Activated CD8-positive, alpha-beta memory T cell treated with anti-CD3 and anti-CD28 coated beads, Interleukin-2, amount 50 U/mL, for 24 hours (primary cell): ENCODE measurements at regions not wholly inside any gene's neighbourhood (a gene's known extent, or its start where the extent isn't known, plus 50 kb on each side); places are given as distances from the start of the nearest gene placed in this dataset.
"Not testable (repeated sequence)": the region's sequence is repeated elsewhere in the genome, so short reads cannot be mapped to it uniquely, and the experiment has no call there.

Experiments used
- DNase-seq: peaks from one replicate; pipeline ENCODE4 v3.0.0-alpha.2; 2020; ENCODE audit errors: extremely low read depth

- DNase-seq: no peak
Measured at GRCh38 chr16:66245868-66246267, 120.6 kb upstream of the CDH5 start.

GRCh38 chr16:66245072-66245471 lies 121.4 kb upstream of the CDH5 start:
- DNase-seq: no peak

DNA sequence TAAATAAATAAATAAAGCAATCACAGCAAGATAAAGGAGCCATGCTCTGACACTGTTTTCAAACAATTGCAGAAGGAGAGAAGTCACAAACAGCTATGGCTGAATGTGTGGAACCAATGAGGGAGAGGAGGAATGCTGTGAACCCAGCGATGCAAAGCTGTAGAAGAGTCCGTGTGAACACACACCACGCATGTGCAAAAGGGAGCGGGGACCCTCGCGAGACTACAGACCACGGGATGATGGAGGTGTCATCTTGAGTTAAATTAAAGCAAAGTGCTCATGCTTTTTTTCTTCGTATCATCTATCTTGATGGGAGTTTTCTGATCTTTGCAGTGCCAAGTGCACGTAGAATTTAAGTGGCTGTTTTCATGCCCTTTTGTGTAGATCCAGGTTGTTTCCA lies 123.8 kb upstream of the CDH5 start:
- no peak for DNase-seq

DNA sequence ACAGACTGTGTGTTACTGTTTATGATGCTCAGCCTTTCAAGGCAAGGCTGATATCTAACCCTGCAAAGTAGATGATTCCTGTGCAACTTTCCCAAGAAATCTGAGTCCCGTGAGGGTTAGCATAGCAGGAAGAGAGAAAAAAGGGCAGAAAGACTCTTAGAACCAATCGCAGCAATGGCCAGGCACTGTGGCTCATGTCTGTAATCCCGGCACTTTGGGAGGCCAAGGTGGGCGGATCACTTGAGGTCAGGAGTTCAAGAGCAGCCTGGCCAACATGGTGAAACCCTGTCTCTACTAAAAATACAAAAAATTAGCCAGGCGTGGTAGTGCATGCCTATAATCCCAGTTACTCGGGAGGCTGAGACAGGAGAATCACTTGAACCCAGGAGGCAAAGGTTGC lies 124.3 kb upstream of the CDH5 start:
- not testable (repeated sequence) for DNase-seq

DNA sequence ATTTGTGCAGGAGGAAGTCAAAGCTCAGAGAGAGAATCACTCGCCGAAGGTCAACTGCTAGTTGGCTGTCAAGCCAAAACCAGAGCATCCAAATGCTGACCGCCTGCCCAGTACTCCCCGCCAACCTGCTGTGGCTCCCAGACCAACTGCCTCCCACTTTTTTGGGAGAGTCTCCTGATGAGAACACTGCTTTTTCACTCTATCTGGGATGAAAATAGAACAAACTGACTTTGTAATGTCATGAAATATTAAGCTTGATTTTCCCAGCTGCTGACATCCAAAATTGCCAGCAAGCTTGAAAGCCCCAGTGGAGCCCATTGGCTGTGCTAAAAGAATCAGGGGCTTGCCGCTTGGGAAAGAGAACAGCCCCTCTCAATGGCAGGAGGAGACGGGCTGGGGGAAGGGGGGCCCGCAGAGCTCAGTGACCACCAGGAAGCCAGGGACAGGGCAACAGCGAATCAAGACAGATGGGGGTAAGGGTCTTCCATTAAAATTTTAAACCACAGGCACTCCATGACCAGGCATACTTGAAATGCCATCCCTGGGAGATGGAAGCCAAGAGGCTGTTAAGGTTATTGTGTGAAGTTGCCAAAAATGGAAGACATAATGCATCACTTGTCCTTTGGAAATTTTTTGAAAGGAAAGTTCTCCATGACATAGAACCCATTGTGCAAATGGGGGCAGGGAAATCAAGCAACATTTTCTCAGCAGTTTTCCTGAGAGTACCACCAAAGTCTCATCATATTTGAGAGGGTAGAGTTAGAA lies 125.7 kb upstream of the CDH5 start:
- no peak for DNase-seq

- DNase-seq: no peak
Measured at GRCh38 chr16:66240088-66240487, 126.4 kb upstream of the CDH5 start.

DNA sequence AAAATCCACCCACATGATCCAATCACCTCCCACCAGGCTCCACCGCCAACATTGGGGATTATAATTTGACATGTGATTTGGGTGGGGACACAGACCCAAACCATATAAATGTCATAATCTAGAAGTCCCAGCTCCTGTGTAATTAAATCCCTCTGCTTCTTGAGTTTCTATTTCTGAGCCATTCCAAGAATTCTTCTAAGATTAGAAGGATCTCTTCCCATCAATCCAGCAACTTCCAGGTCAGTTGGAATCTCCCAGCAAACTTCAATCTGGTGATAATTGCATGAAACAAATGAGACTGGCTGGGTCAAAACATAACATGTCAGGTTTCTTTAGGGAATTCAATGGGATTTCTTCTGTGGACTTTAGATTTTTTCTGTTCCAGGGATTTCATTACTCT lies 127.8 kb upstream of the CDH5 start:
- DNase-seq: no peak

- DNase-seq: no peak
Measured at GRCh38 chr16:66236301-66236700, 130.2 kb upstream of the CDH5 start.

GRCh38 chr16:66231452-66232160 lies 134.9 kb upstream of the CDH5 start:
- no peak for DNase-seq

DNA sequence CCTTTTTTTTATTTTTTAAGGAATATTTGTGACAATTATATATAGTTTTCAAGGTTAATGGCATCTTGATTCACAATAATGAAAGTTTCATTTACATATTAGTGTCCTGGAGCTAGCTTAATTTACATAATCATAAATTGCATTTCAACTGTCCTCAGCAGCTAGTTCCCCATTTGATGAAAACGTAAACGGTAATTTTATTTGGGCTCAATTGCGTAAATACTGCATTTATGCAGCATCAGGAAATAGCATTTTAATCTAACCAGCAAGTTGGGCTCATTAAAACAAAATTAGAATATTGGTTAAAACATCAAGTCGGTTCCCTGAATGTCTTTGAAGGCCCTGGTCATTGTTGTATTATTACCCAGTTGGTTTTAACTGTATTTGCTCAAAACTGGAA lies 136.8 kb upstream of the CDH5 start:
- DNase-seq: no peak

DNA sequence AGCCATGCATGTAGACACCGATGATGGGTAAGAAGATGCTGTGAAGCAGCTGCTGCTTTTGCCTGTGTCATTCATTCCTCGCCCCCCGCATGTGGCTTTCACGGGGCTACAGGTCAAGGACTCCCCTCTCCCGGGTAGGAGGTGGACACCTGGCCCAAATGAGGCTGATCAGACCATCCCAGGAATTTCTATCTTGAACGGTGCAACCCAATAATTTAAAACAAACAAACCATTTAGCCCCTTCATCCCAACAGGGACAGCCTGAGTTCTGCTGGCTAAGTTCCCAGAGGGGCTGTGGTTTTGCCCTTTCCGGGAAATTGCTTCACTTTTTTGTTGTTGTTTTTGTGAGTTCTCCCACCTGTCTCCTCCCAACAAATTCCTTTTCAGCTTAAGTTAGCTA lies 137.7 kb upstream of the CDH5 start:
- DNase-seq: no peak

DNA sequence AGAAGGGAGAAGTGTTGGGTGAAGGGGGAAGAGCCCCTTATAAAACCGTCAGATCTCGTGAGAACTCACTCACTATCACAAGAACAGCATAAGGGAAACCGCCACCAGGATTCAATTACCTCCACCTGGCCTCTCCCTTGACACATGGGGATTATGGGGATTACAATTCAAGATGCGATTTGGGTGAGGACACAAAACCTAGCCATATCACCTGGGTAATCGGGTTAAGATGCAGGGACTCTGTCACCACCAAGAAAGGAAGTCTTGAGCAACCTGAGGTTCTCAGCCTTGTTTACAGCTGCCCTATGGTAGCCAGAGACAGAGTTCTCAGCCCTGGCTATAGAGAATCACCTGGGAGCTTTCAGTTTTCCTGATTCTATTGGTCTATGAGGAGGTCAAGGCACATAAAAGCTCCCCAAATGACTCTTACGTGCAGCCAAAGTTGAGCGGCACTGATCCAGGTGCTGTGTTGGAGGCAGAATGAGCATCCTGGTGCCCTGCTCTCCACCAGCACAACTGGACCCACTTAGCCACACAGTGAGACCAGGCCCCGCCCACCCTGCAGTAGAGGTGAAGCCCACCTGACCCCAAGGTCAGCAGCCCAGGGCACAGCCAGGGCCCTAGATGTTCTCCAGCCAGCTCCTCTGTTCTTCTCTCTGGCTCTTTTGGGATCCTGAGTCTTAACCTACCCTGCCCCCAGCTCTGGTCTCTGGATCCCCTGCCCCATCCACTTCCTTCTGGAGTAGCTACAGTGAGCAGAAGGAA lies 138.5 kb upstream of the CDH5 start:
- DNase-seq: no peak

DNA sequence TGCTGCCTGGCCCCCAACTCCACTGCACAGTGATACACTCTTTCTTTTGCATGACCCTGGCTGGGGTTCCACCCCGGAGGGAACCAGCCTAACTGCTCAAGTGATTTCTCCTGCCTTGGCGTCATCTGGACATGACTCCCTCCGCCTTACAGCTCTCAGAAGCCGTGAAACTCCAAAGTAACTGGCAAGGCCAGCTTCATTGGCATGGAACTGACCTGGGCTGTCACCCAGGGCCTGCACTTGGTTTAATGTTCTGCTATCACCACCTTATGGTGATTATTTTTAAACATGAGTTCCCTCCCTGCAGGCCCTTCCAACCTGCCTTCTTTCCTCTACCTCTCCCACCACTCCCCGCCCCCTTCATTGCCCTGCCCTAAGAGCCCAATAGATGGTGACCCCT lies 139.7 kb upstream of the CDH5 start:
- DNase-seq: no peak

- no peak for DNase-seq
Measured at GRCh38 chr16:66225696-66226095, 140.8 kb upstream of the CDH5 start.

DNA sequence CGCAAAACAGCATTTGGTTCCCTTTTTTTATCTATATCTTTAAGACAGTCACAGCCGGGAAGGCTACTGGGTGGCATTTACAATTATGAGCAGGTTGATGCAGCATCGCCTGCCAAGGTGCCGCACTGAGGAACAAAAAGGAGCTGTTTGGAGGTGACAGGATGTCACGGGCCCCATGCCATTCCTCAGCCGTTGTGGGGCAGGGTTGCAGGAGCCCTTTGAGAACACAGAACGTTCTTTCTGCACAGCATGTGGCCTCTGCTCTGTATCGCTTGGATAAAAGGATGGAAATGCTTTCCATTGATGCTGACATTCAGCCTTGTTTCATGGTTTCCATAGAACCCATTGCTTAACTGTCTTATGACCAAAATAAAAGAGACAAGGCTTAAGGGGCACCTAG lies 141.9 kb upstream of the CDH5 start:
- DNase-seq: no peak

DNA sequence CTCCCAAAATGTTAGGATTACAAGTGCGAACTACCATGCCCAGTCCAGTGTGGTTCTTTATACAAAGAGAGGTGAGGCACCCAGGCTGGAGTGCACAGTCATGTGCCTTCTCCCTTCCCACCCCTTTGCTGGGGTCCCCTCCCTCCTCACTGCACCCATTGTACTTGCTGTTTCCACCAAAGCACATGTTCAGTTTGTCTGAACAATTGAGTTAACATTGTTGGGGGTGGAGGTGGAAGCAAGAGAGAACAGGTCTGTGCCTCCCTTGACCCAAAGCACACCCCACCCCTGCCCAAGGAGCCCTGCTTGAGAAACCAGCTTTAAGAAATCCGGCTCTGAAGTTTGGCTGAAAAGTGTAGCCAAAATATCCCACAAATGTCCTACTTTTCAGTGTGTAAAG lies 142.3 kb upstream of the CDH5 start:
- DNase-seq: no peak

- DNase-seq: no peak
Measured at GRCh38 chr16:66223176-66223780, 143.2 kb upstream of the CDH5 start.

DNA sequence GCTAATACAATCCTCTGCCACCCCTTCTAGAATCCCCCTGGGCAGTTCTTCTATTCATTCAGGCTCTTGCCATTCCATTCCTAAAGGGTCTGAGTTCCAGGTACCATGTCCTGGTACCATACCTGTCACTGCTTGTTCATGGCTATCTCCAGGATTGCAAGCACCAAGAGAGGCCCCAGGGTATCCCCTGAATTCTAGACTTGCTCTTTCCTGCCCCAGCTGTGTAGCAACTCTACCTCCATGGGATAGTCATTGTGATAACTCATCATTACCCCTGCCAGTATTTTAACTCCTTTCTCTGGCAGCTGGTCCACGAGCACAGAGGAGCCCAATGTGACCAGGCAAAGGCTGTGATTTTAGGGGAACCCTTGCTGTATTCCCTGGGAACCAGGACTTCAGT lies 143.7 kb upstream of the CDH5 start:
- DNase-seq: no peak

- no peak for DNase-seq
Measured at GRCh38 chr16:66220702-66221101, 145.8 kb upstream of the CDH5 start.

GRCh38 chr16:66219491-66219890 lies 147.0 kb upstream of the CDH5 start:
- no peak for DNase-seq

DNA sequence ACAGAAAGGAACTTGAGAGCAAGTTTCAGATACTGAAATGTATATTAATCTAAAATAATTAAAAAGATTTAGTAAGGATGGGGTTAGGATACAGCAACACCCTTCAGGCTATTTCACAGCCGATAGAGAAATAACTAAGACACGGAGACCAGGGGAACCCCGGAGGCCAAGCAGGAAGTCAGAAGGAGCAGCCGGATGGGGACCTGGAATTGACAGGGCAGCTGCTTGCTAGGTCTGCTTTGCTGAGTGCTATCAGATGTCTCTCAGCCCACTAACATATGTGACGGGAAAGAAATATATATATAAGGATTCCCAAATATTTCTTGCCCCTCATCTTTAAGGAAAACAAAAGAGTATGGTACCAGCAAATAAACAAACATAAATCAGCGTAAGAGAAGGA lies 154.1 kb upstream of the CDH5 start:
- DNase-seq: no peak

- no peak for DNase-seq
Measured at GRCh38 chr16:66211651-66212050, 154.8 kb upstream of the CDH5 start.
